ENCODE measurements at regions not wholly inside any gene's neighbourhood (a gene's known extent, or its start where the extent isn't known, plus 50 kb on each side); places are given as distances from the start of the nearest gene placed in this dataset.

DNA sequence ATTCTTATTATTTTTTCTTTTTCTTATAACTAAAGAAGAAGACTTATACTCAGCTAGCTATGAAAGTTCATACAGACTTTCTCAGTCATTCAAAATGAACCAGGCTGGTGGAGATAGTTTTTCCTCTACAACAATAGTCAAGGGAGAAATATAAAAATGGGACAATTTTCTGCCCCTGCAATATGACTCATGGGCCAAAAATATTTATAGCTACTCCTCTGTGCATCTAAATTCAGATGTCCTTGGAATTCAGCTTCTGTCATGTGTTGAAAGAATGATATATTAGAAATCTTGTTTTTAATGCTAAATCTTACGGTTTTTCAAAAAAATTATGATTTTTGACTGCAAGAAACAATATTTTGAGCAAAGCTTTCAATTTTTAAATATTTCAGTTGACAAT is 237.2 kb upstream of the SYT10 start:
- TF ChIP-seq, protein P1, sequence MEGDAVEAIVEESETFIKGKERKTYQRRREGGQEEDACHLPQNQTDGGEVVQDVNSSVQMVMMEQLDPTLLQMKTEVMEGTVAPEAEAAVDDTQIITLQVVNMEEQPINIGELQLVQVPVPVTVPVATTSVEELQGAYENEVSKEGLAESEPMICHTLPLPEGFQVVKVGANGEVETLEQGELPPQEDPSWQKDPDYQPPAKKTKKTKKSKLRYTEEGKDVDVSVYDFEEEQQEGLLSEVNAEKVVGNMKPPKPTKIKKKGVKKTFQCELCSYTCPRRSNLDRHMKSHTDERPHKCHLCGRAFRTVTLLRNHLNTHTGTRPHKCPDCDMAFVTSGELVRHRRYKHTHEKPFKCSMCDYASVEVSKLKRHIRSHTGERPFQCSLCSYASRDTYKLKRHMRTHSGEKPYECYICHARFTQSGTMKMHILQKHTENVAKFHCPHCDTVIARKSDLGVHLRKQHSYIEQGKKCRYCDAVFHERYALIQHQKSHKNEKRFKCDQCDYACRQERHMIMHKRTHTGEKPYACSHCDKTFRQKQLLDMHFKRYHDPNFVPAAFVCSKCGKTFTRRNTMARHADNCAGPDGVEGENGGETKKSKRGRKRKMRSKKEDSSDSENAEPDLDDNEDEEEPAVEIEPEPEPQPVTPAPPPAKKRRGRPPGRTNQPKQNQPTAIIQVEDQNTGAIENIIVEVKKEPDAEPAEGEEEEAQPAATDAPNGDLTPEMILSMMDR (IDR thresholded peaks at IDR 0.05): no peak
- H3K27ac ChIP-seq: no peak overlapping the region
- H3K4me1 ChIP-seq: no peaks in the 10 kb centered on the region
- H3K36me3 ChIP-seq: no peaks in the 10 kb centered on the region
- no peak overlapping the region for H3K4me3 ChIP-seq
- no peaks in the 10 kb centered on the region for H3K27me3 ChIP-seq (ENCODE audit: low read depth)
- H3K9me3 ChIP-seq: no peaks in the 10 kb centered on the region
- intact Hi-C loops (cut with DNase I): no loop called here
- ATAC-seq (no peak), DNase-seq (no peak)

DNA sequence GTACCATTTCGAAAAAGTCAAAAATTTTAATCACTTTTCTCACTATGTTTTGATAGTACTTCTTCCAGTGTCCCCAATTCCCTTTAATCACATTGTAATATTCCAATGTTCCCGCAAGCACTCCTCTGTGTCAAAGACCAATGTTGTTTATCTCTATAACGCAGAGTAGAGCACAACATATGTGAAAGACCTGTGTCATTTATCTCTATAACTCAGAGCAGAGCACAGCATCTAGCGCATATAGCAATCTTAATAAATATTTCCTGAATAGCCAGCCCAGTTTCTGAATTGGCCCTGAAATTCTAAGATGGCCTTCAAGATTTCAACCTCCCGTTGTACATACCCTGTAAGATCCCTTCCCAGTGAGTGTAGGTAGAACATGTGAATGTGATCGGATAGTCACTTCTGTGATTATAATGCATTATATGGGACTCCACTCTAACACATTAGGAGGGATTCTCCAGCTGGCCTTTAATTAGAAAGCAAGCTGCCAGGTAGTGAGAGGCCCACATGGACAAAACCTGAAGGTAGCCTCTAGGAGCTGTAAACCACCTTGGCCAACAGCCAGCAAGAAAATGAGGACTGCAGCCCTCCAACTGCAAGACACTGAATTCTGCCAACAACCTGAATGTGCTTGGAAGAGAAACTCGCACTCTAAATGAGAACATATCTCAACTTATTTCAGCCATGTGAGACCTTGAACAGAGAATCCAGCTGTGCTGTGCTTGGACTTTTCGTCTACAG is 238.8 kb upstream of the SYT10 start:
- Histone ChIP-seq H3K27ac (no peak overlapping the region), H3K36me3 (no peaks in the 10 kb centered on the region), H3K9me3 (no peaks in the 10 kb centered on the region), H3K4me3 (no peak overlapping the region), H3K27me3 (ENCODE audit: low read depth) (no peaks in the 10 kb centered on the region), H3K4me1 (no peaks in the 10 kb centered on the region)
- intact Hi-C loops (cut with DNase I): no loop called here
- no peak for DNase-seq
- no peak for ATAC-seq
- TF ChIP-seq, protein P1 (IDR thresholded peaks at IDR 0.05): no peak

GRCh38 chr12:33690562-33690961 is 250.9 kb upstream of the SYT10 start:
- ATAC-seq (no peak), DNase-seq (no peak)
- no peaks in the 10 kb centered on the region for H3K9me3 ChIP-seq
- TF ChIP-seq, protein P1 (IDR thresholded peaks at IDR 0.05): no peak
- H3K27ac ChIP-seq: no peak overlapping the region
- intact Hi-C loops (cut with DNase I): no loop called here
- H3K4me3 ChIP-seq: no peak overlapping the region
- H3K4me1 ChIP-seq: no peaks in the 10 kb centered on the region
- no peaks in the 10 kb centered on the region for H3K27me3 ChIP-seq (ENCODE audit: low read depth)
- H3K36me3 ChIP-seq: no peaks in the 10 kb centered on the region

GRCh38 chr12:33703221-33703620 is 263.6 kb upstream of the SYT10 start:
- TF ChIP-seq, protein P1 (IDR thresholded peaks at IDR 0.05): no peak
- Histone ChIP-seq H3K4me1 (no peaks in the 10 kb centered on the region), H3K4me3 (no peak overlapping the region), H3K36me3 (no peaks in the 10 kb centered on the region), H3K27ac (no peak overlapping the region), H3K9me3 (no peaks in the 10 kb centered on the region), H3K27me3 (ENCODE audit: low read depth) (no peaks in the 10 kb centered on the region)
- ATAC-seq: no peak
- DNase-seq: no peak
- intact Hi-C loops (cut with DNase I): no loop called here

DNA sequence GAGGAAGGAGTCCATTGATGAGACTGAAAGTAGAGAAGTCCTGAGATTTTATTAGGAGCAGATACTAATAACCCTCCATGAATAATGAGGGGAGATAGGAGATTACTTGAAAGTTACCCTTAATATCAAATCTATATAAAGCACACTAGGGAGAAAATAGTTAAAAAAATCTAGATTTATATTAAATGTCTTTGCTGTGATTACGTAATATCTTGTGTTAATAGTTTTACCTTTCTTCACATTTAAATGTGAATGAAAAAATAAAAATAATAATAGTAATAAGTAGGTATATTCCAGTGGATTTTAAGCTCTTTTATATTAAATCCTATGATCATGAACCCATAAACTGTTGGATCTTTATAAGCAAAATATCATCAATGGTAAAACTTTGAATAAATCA is 267.3 kb upstream of the SYT10 start:
- DNase-seq (no peak), ATAC-seq (no peak)
- Histone ChIP-seq H3K27ac (no peak overlapping the region), H3K9me3 (no peaks in the 10 kb centered on the region), H3K27me3 (ENCODE audit: low read depth) (no peaks in the 10 kb centered on the region), H3K4me1 (no peaks in the 10 kb centered on the region), H3K4me3 (no peak overlapping the region), H3K36me3 (no peaks in the 10 kb centered on the region)
- TF ChIP-seq, protein P1 (IDR thresholded peaks at IDR 0.05): no peak
- intact Hi-C loops (cut with DNase I): no loop called here
